ENCODE measurements at regions not wholly inside any gene's neighbourhood (a gene's known extent, or its start where the extent isn't known, plus 50 kb on each side); places are given as distances from the start of the nearest gene placed in this dataset.

GRCh38 chr4:42809419-42810084 is 83.0 kb upstream of the GRXCR1 start:
- TF ChIP-seq, protein P1, sequence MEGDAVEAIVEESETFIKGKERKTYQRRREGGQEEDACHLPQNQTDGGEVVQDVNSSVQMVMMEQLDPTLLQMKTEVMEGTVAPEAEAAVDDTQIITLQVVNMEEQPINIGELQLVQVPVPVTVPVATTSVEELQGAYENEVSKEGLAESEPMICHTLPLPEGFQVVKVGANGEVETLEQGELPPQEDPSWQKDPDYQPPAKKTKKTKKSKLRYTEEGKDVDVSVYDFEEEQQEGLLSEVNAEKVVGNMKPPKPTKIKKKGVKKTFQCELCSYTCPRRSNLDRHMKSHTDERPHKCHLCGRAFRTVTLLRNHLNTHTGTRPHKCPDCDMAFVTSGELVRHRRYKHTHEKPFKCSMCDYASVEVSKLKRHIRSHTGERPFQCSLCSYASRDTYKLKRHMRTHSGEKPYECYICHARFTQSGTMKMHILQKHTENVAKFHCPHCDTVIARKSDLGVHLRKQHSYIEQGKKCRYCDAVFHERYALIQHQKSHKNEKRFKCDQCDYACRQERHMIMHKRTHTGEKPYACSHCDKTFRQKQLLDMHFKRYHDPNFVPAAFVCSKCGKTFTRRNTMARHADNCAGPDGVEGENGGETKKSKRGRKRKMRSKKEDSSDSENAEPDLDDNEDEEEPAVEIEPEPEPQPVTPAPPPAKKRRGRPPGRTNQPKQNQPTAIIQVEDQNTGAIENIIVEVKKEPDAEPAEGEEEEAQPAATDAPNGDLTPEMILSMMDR (IDR thresholded peaks at IDR 0.05; ENCODE audit: low read depth, low read length), result no peak
- TF ChIP-seq EZH2phosphoT487 (IDR thresholded peaks at IDR 0.05; ENCODE audit: low read depth), result no peak

Data from OCI-LY3 (cell line).